HCT116 (cell line): ENCODE measurements at regions not wholly inside any gene's neighbourhood (a gene's known extent, or its start where the extent isn't known, plus 50 kb on each side); places are given as distances from the start of the nearest gene placed in this dataset.

Source experiments
- ATAC-seq: fragments of 200-7000 bp; cut with Tn5 transposase; 2 replicates; pipeline ENCODE4 v1.9.1; 2020; ENCODE audit warnings: mild to moderate bottlenecking, moderate library complexity
- BruUV-seq: library from RNA; stranded (reverse); fragments of 400-500 nt; replicated peaks from 2 replicates; lab custom pipeline; 2021; lab: Mats Ljungman, UMichigan
- CTCF ChIA-PET: fragments of 300-600 bp; sonication (Branson Sonifier 250); formaldehyde crosslinking; loops from one replicate; lab custom pipeline; 2021; ENCODE audit warnings: antibody characterized with exemption; lab: Charles Lee
- POLR2A ChIA-PET: fragments of 300-600, 350-600 bp; sonication (Branson Sonifier 250); formaldehyde crosslinking; loops from one replicate; lab custom pipeline; 2021; ENCODE audit warnings: antibody characterized with exemption; lab: Charles Lee
- RAD21 ChIA-PET, 2 experiments: fragments of 300-600 bp; sonication (Branson Sonifier 250); formaldehyde crosslinking; loops; one replicate each; lab custom pipeline; 2023; ENCODE audit warnings: low total read pairs in 2 of 2; ENCODE audit not compliant: uncharacterized antibody in 2 of 2, unreplicated experiment in 2 of 2, low non-redundant PET in 1 of 2; lab: Charles Lee
- DNase-seq: peaks from one replicate; pipeline ENCODE4 v3.0.0-alpha.2; 2010; ENCODE audit warnings: low read depth, low spot score
- H2AFZ ChIP-seq: fragments of 200-600 bp; shearing (Covaris generic), sonication (generic); 2 replicates; pipeline ENCODE4 v1.6.1; 2017; ENCODE audit warnings: low read depth, mixed run types, mixed read lengths, antibody characterized with exemption, low read length; ENCODE audit not compliant: poor library complexity, severe bottlenecking
- H3K27ac ChIP-seq: 2 replicates; pipeline ENCODE4 v1.5.1; 2012; ENCODE audit warnings: low read depth, low read length
- H3K27me3 ChIP-seq: fragments of 200-600 bp; sonication (generic); 2 replicates; pipeline ENCODE4 v1.6.1; 2016; ENCODE audit warnings: mixed run types, low read length, mixed read lengths; ENCODE audit not compliant: insufficient read depth
- H3K36me3 ChIP-seq, 2 experiments: fragments of 200-500 bp in 1 of 2; fragments of 200-600 bp in 1 of 2; sonication (Bioruptor generic) in 1 of 2; sonication (generic) in 1 of 2; 2 replicates each; pipeline versions ENCODE4 v1.5.1 to v1.6.1; 2014 to 2016; ENCODE audit warnings: low read length in 2 of 2, inconsistent platforms in 1 of 2, mixed read lengths in 1 of 2, mixed run types in 1 of 2; ENCODE audit not compliant: insufficient read depth in 2 of 2, control insufficient read depth in 1 of 2
- H3K4me1 ChIP-seq, 2 experiments: fragments of 200-600 bp in 1 of 2; sonication (generic) in 1 of 2; 2 replicates each; pipeline versions ENCODE4 v1.5.1 to v1.6.1; 2012 to 2017; ENCODE audit warnings: low read length in 2 of 2, inconsistent platforms in 1 of 2, mild to moderate bottlenecking in 1 of 2, mixed read lengths in 1 of 2, mixed run types in 1 of 2, moderate library complexity in 1 of 2; ENCODE audit not compliant: insufficient read depth in 2 of 2, control insufficient read depth in 1 of 2
- H3K4me2 ChIP-seq: fragments of 200-600 bp; sonication (generic); 2 replicates; pipeline ENCODE4 v1.6.1; 2017; ENCODE audit warnings: mixed run types, low read length, mixed read lengths
- H3K4me3 ChIP-seq, 2 experiments: fragments of 200-600 bp in 1 of 2; sonication (generic) in 1 of 2; replicated peaks in 1 of 2; 2 replicates each; pipeline ENCODE4 v1.5.1; 2011 to 2016; ENCODE audit warnings: low read length in 2 of 2, control low read depth in 1 of 2, low read depth in 1 of 2, mild to moderate bottlenecking in 1 of 2, mixed read lengths in 1 of 2, mixed run types in 1 of 2
- H3K79me2 ChIP-seq: fragments of 200-600 bp; sonication (generic); 2 replicates; pipeline ENCODE4 v1.6.1; 2017; ENCODE audit warnings: mild to moderate bottlenecking, mixed run types, low read length, moderate library complexity, mixed read lengths; ENCODE audit not compliant: insufficient read depth
- H3K9ac ChIP-seq: fragments of 200-600 bp; sonication (generic); 2 replicates; pipeline ENCODE4 v1.6.1; 2016; ENCODE audit warnings: low read length, mixed read lengths
- H3K9me2 ChIP-seq: fragments of 200-600 bp; sonication (generic), shearing (Covaris generic); 2 replicates; pipeline ENCODE4 v1.6.1; 2017; ENCODE audit warnings: mixed run types, mild to moderate bottlenecking, moderate library complexity; ENCODE audit not compliant: insufficient read depth
- H3K9me3 ChIP-seq, 2 experiments: fragments of 200-500 bp in 1 of 2; fragments of 200-600 bp in 1 of 2; sonication (Bioruptor generic) in 1 of 2; sonication (generic) in 1 of 2; 2 replicates each; pipeline ENCODE4 v1.6.1; 2014 to 2017; ENCODE audit warnings: low read length in 2 of 2, mixed read lengths in 2 of 2, inconsistent platforms in 1 of 2, low read depth in 1 of 2, mild to moderate bottlenecking in 1 of 2, mixed run types in 1 of 2, moderate library complexity in 1 of 2; ENCODE audit not compliant: control insufficient read depth in 1 of 2, insufficient read depth in 1 of 2
- H4K20me1 ChIP-seq: fragments of 200-600 bp; sonication (generic), shearing (Covaris generic); 2 replicates; pipeline ENCODE4 v1.6.1; 2017; ENCODE audit warnings: mixed run types, mild to moderate bottlenecking, moderate library complexity; ENCODE audit not compliant: insufficient read depth
- EZH2phosphoT487 ChIP-seq: fragments of 200-600 bp; IDR thresholded peaks from 2 replicates; pipeline ENCODE4 v1.6.1; 2018; ENCODE audit warnings: antibody characterized with exemption, borderline replicate concordance
- JUND ChIP-seq: IDR thresholded peaks from 2 replicates; pipeline ENCODE4 v1.6.1; 2012
- POLR2AphosphoS5 ChIP-seq: IDR thresholded peaks from 2 replicates; pipeline ENCODE4 v1.6.1; 2011; ENCODE audit warnings: mild to moderate bottlenecking, low read depth, low read length, moderate library complexity
- ZBTB33 ChIP-seq: IDR thresholded peaks from 2 replicates; pipeline ENCODE4 v1.6.1; 2011; ENCODE audit warnings: mild to moderate bottlenecking, low read length, moderate library complexity; ENCODE audit not compliant: insufficient replicate concordance; ENCODE audit errors: extremely low read depth
- ZFX ChIP-seq: fragments of 450-650 bp; IDR thresholded peaks from 2 replicates; pipeline ENCODE4 v1.6.1; 2017
- ZNF274 ChIP-seq: fragments of 200-500 bp; sonication (Bioruptor generic); IDR thresholded peaks from 2 replicates; pipeline ENCODE4 v1.6.1; 2014; ENCODE audit warnings: mild to moderate bottlenecking, low read depth, low read length, inconsistent platforms
- intact Hi-C: fragments of 100-400 bp; cut with micrococcal nuclease; formaldehyde crosslinking; loops from 2 replicates; pipeline ENCODE4 v1.10.0; 2022

- H3K4me3 ChIP-seq: no peak overlapping the region
- H3K4me2 ChIP-seq: no peak overlapping the region
- BruUV-seq: no TSS peak
- H3K9ac ChIP-seq: no peak overlapping the region
- intact Hi-C loops: no loop called here
- H2AFZ ChIP-seq: no peak overlapping the region
- no peaks in the 10 kb centered on the region for H4K20me1 ChIP-seq
- H3K4me1 ChIP-seq: no peaks in the 10 kb centered on the region
- peaks cover 5 to 31% of the 10 kb centered on the region in 2 experiments; a peak in 2 of 4 replicates for H3K9me3 ChIP-seq
- POLR2A ChIA-PET: no interaction called here
- RAD21 ChIA-PET: no interaction called here
- no peaks in the 10 kb centered on the region for H3K79me2 ChIP-seq
- H3K27me3 ChIP-seq: no peaks in the 10 kb centered on the region
- ATAC-seq: no peak
- H3K36me3 ChIP-seq: no peaks in the 10 kb centered on the region
- no peaks in the 10 kb centered on the region for H3K9me2 ChIP-seq
- TF ChIP-seq ZBTB33 (no peak), JUND (no peak), ZNF274 (no peak), ZFX (no peak)
- H3K27ac ChIP-seq: no peak overlapping the region
- DNase-seq: no peak
- CTCF ChIA-PET: no interaction called here
Measured at GRCh38 chr19:32010071-32010470, 335.3 kb upstream of the ZNF507 start.

GRCh38 chr19:32012206-32012605 is 333.2 kb upstream of the ZNF507 start:
- H3K9ac ChIP-seq: no peak overlapping the region
- DNase-seq (no peak), ATAC-seq (no peak)
- ChIA-PET CTCF (no interaction called here), RAD21 (no interaction called here), POLR2A (no interaction called here)
- no peak overlapping the region for H2AFZ ChIP-seq
- intact Hi-C loops: no loop called here
- no peaks in the 10 kb centered on the region for H4K20me1 ChIP-seq
- no TSS peak for BruUV-seq
- H3K27ac ChIP-seq: no peak overlapping the region
- no peaks in the 10 kb centered on the region for H3K36me3 ChIP-seq
- H3K4me2 ChIP-seq: no peak overlapping the region
- no peak overlapping the region for H3K4me3 ChIP-seq
- peaks cover 5 to 38% of the 10 kb centered on the region in 2 experiments; a peak in 2 of 4 replicates for H3K9me3 ChIP-seq
- H3K27me3 ChIP-seq: no peaks in the 10 kb centered on the region
- no peaks in the 10 kb centered on the region for H3K4me1 ChIP-seq
- no peak for TF ChIP-seq EZH2phosphoT487
- no peak for TF ChIP-seq POLR2AphosphoS5
- TF ChIP-seq ZBTB33: no peak
- H3K9me2 ChIP-seq: no peaks in the 10 kb centered on the region
- no peaks in the 10 kb centered on the region for H3K79me2 ChIP-seq
